KMS-11 (cell line): ENCODE measurements at regions not wholly inside any gene's neighbourhood (a gene's known extent, or its start where the extent isn't known, plus 50 kb on each side); places are given as distances from the start of the nearest gene placed in this dataset.

Source experiments
- H2AFZ ChIP-seq: fragments of 200-600 bp; sonication (generic); 2 replicates; pipeline ENCODE4 v1.6.1; 2016; ENCODE audit warnings: antibody characterized with exemption, mixed run types, low read depth
- H3K27ac ChIP-seq: fragments of 200-600 bp; sonication (generic); 2 replicates; pipeline ENCODE4 v1.6.1; 2016; ENCODE audit warnings: mild to moderate bottlenecking, mixed run types
- H3K27me3 ChIP-seq: fragments of 200-600 bp; sonication (generic); 2 replicates; pipeline ENCODE4 v1.6.1; 2017; ENCODE audit warnings: mild to moderate bottlenecking, low read depth, mixed run types, moderate library complexity; ENCODE audit not compliant: insufficient read depth
- H3K36me3 ChIP-seq: fragments of 200-600 bp; sonication (generic); 2 replicates; pipeline ENCODE4 v1.6.1; 2017; ENCODE audit warnings: mild to moderate bottlenecking, mixed run types; ENCODE audit not compliant: insufficient read depth
- H3K4me1 ChIP-seq: fragments of 200-600 bp; sonication (generic); 2 replicates; pipeline ENCODE4 v1.6.1; 2016; ENCODE audit warnings: mild to moderate bottlenecking, low read depth, mixed run types; ENCODE audit not compliant: poor library complexity, severe bottlenecking
- H3K4me2 ChIP-seq: fragments of 200-600 bp; sonication (generic); 2 replicates; pipeline ENCODE4 v1.7.0; 2016; ENCODE audit warnings: mild to moderate bottlenecking, mixed run types
- H3K4me3 ChIP-seq: fragments of 200-600 bp; sonication (generic); IDR thresholded peaks from 2 replicates; pipeline ENCODE4 v1.6.1; 2017; ENCODE audit warnings: low read depth, low read length, mixed read lengths; ENCODE audit not compliant: insufficient read depth
- H3K79me2 ChIP-seq: fragments of 200-600 bp; sonication (generic); 2 replicates; pipeline ENCODE4 v1.6.1; 2016; ENCODE audit warnings: low read depth, mixed run types; ENCODE audit not compliant: insufficient read depth
- H3K9ac ChIP-seq: fragments of 200-600 bp; sonication (generic); 2 replicates; pipeline ENCODE4 v1.6.1; 2016; ENCODE audit warnings: mild to moderate bottlenecking, mixed run types
- H4K20me1 ChIP-seq: fragments of 200-600 bp; sonication (generic); 2 replicates; pipeline ENCODE4 v1.6.1; 2016; ENCODE audit warnings: mild to moderate bottlenecking, mixed run types; ENCODE audit not compliant: insufficient read depth
- TF ChIP-seq, protein P1 (sequence below): fragments of 200-600 bp; sonication (generic); conservative IDR thresholded peaks from 2 replicates; pipeline ENCODE4 v1.6.1; 2017; ENCODE audit warnings: low read depth, mild to moderate bottlenecking, antibody characterized with exemption, low read length, moderate library complexity, mixed read lengths

DNA sequence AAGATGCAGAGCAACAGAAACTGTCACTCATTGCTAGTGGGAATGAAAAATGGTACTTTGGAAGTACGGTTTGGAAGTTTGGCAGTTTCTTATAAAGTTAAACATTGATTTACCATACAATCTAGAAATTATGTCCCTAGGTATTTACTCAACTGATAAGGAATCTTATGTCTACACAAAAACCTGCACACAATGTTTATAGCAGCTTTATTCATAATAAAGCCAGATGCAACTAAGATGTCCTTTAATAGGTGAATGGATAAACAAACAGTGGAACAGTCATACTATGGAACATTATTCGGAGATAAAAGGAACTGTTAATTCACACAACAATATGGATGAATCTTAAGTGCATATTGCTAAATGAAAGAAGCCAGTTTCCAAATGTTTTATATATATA, 96.2 kb upstream of the SIRPA start:
- Histone ChIP-seq H2AFZ (no peak overlapping the region), H3K4me1 (no peaks in the 10 kb centered on the region), H3K27ac (no peak overlapping the region), H3K36me3 (no peaks in the 10 kb centered on the region), H3K27me3 (no peaks in the 10 kb centered on the region), H3K9ac (no peak overlapping the region), H3K4me2 (no peak overlapping the region), H3K4me3 (no peak overlapping the region), H3K79me2 (no peaks in the 10 kb centered on the region), H4K20me1 (no peaks in the 10 kb centered on the region)
- TF ChIP-seq, protein P1, sequence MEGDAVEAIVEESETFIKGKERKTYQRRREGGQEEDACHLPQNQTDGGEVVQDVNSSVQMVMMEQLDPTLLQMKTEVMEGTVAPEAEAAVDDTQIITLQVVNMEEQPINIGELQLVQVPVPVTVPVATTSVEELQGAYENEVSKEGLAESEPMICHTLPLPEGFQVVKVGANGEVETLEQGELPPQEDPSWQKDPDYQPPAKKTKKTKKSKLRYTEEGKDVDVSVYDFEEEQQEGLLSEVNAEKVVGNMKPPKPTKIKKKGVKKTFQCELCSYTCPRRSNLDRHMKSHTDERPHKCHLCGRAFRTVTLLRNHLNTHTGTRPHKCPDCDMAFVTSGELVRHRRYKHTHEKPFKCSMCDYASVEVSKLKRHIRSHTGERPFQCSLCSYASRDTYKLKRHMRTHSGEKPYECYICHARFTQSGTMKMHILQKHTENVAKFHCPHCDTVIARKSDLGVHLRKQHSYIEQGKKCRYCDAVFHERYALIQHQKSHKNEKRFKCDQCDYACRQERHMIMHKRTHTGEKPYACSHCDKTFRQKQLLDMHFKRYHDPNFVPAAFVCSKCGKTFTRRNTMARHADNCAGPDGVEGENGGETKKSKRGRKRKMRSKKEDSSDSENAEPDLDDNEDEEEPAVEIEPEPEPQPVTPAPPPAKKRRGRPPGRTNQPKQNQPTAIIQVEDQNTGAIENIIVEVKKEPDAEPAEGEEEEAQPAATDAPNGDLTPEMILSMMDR: no peak

DNA sequence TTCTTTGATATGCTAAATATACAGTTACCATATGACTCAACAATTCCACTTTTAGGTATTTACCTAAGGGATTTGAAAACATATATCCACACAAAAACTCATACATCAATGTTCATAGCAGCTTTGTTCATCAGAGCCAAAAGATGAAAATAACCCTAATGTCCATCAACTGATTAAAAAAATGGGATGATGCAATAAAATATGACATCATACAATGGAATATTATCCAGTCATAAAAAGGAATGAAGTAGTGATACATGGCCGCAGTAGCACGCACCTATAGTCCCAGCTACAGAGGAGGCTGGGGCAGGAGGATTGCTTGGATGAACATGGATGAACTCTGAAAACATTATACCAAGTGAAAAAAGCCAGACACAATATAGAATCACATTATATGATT, 101.4 kb upstream of the SIRPA start:
- no peak overlapping the region for H3K27ac ChIP-seq
- no peaks in the 10 kb centered on the region for H3K79me2 ChIP-seq
- no peak overlapping the region for H3K4me2 ChIP-seq
- no peak overlapping the region for H3K9ac ChIP-seq
- no peaks in the 10 kb centered on the region for H3K4me1 ChIP-seq
- H3K4me3 ChIP-seq: no peak overlapping the region
- no peak overlapping the region for H2AFZ ChIP-seq
- TF ChIP-seq, protein P1: no peak
- H3K27me3 ChIP-seq: no peaks in the 10 kb centered on the region
- H4K20me1 ChIP-seq: no peaks in the 10 kb centered on the region
- no peaks in the 10 kb centered on the region for H3K36me3 ChIP-seq

DNA sequence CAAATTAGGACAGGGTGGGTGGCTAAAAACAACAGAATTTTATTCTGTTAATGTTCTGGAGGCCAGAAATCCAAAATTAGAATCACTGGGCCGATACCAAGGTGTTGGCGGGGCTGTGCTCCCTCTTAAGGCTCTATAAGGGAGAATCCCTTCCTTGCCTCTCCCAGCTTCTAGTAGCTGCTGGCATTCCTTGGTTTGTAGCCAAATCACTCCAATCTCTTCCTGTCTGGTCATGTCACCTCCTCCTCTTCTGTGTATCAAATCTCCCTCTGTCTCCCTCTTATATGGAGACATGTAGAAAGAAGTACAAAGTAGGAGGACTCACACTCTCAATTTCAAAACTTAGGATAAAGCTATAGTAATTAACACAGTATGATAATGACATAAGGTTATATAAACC, 102.9 kb upstream of the SIRPA start:
- Histone ChIP-seq H4K20me1 (no peaks in the 10 kb centered on the region), H3K27me3 (no peaks in the 10 kb centered on the region), H3K4me1 (no peaks in the 10 kb centered on the region), H3K4me2 (no peak overlapping the region), H2AFZ (no peak overlapping the region), H3K4me3 (no peak overlapping the region), H3K27ac (no peak overlapping the region), H3K79me2 (no peaks in the 10 kb centered on the region), H3K36me3 (no peaks in the 10 kb centered on the region), H3K9ac (no peak overlapping the region)
- TF ChIP-seq, protein P1: no peak

DNA sequence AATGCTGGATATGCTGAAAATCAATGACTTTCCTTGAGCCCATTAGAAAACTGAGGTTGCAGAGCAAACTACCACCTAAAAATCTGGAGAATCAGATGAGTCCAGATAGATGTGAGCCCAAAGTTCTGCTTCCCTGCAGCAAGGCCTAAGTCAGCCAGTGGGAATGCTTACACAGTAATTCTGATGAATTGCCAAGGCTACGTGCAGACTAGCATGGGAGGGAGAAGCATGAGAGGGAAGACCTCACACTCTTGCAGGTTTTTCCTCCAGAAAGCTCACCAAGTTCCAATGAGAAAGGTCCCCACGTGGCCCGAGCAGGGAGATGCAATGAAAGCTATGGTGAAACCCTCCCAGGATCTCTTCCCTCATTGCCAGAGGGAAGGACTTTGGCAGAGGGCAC, 104.8 kb upstream of the SIRPA start:
- no peak overlapping the region for H3K9ac ChIP-seq
- no peaks in the 10 kb centered on the region for H4K20me1 ChIP-seq
- no peak overlapping the region for H3K4me2 ChIP-seq
- H3K36me3 ChIP-seq: no peaks in the 10 kb centered on the region
- H3K79me2 ChIP-seq: no peaks in the 10 kb centered on the region
- H3K27me3 ChIP-seq: no peaks in the 10 kb centered on the region
- H3K4me1 ChIP-seq: no peaks in the 10 kb centered on the region
- TF ChIP-seq, protein P1: no peak
- no peak overlapping the region for H2AFZ ChIP-seq
- no peak overlapping the region for H3K4me3 ChIP-seq
- H3K27ac ChIP-seq: no peak overlapping the region

DNA sequence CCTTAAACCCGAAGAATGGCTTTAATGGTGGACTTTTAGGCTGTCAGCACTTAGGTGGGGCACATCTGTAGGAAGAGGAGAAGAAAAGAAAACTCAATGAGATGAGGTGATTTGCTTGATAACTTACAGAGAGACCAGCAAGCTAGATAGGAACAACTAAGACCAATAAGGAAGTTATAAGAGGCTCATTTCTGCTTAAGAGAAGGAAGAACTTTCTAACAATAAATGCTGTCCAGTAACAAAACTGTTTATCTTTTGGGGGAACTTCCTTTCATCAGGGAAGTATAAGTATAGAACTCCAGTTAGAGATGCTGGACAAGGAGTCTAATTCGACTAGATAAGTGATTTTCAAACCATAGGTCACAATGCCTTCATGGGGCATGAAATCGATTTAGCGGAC, 107.2 kb upstream of the SIRPA start:
- Histone ChIP-seq H4K20me1 (no peaks in the 10 kb centered on the region), H3K4me1 (no peaks in the 10 kb centered on the region), H3K36me3 (no peaks in the 10 kb centered on the region), H3K27ac (no peak overlapping the region), H3K79me2 (no peaks in the 10 kb centered on the region), H2AFZ (no peak overlapping the region), H3K4me2 (no peak overlapping the region), H3K4me3 (no peak overlapping the region), H3K9ac (no peak overlapping the region), H3K27me3 (no peaks in the 10 kb centered on the region)
- TF ChIP-seq, protein P1: no peak
